Vagina (tissue), 2 donors: ENCODE measurements at regions not wholly inside any gene's neighbourhood (a gene's known extent, or its start where the extent isn't known, plus 50 kb on each side); places are given as distances from the start of the nearest gene placed in this dataset.

Experiments
- DNase-seq, 2 donors: peaks; one replicate each; pipeline ENCODE4 v3.0.0-alpha.2; 2017; ENCODE audit errors: extremely low spot score in 2 of 2
- H3K27ac ChIP-seq: fragments of 200-600 bp; sonication (generic); one replicate; pipeline ENCODE4 v1.5.1; 2019
- H3K27me3 ChIP-seq: fragments of 200-600 bp; sonication (generic); one replicate; pipeline ENCODE4 v1.5.1; 2019
- H3K36me3 ChIP-seq, 2 donors: fragments of 200-600 bp; sonication (generic); one replicate each; pipeline ENCODE4 v1.5.1; 2017 to 2019
- H3K4me1 ChIP-seq: fragments of 200-600 bp; sonication (generic); one replicate; pipeline ENCODE4 v1.5.1; 2019
- H3K4me3 ChIP-seq, 2 donors: fragments of 200-600 bp; sonication (generic); 1 replicate in 1 of 2; 2 replicates in 1 of 2; pipeline ENCODE4 v1.5.1; 2016 to 2019
- H3K9me3 ChIP-seq: fragments of 200-600 bp; sonication (generic); one replicate; pipeline ENCODE4 v1.5.1; 2019
- CTCF ChIP-seq, 3 experiments: fragments of 450-650 bp in 2 of 3; fragments of 200-600 bp in 1 of 3; sonication (generic) in 1 of 3; IDR thresholded peaks; one replicate each; pipeline ENCODE4 v1.5.1; 2017 to 2019; ENCODE audit warnings: antibody characterized with exemption in 3 of 3, mild to moderate bottlenecking in 2 of 3, moderate library complexity in 2 of 3
- POLR2A ChIP-seq, 2 donors: fragments of 450-650 bp; IDR thresholded peaks; one replicate each; pipeline ENCODE4 v1.6.1; 2017; ENCODE audit warnings: antibody characterized with exemption in 2 of 2, mild to moderate bottlenecking in 2 of 2, moderate library complexity in 2 of 2
- POLR2AphosphoS5 ChIP-seq, 2 donors: sonication (generic); formaldehyde crosslinking; IDR thresholded peaks; one replicate each; pipeline ENCODE4 v1.9.0; 2017; ENCODE audit warnings: antibody characterized with exemption in 2 of 2, mild to moderate bottlenecking in 2 of 2, low read depth in 1 of 2; ENCODE audit not compliant: insufficient read depth in 1 of 2
- intact Hi-C: fragments of 100-400 bp; cut with DNase I; formaldehyde crosslinking; loops from one replicate; pipeline ENCODE4 v1.15.1; 2023

DNA sequence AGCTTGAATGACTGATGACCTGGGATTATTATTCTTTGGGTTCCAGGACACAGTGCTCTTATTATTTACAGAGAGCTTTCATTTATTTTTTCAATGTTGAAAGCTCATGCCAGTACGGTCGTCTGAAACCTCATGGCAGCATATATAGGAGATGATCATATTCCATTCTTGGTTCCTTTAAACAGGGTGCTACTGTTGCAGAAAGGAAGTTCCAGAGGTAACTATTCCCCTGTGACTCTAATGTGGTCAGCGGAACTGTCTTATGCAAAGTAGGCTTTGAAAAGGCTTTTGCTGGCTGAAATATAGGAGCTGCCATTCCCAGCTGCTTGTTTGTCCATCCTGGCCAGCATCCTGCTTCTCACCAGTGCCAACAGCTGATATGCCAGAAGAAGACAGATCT is 208.3 kb upstream of the LEF1 start:
- H3K36me3 ChIP-seq: no peaks in the 10 kb centered on the region
- no peak for TF ChIP-seq CTCF (IDR thresholded peaks at IDR 0.05)
- TF ChIP-seq POLR2A (IDR thresholded peaks at IDR 0.05): no peak
- no peak for TF ChIP-seq POLR2AphosphoS5 (IDR thresholded peaks at IDR 0.05; ENCODE audit: insufficient read depth in 1 of 2, low read depth in 1 of 2)
- no peak overlapping the region for H3K4me3 ChIP-seq
- H3K27ac ChIP-seq: no peak overlapping the region
- H3K9me3 ChIP-seq: no peaks in the 10 kb centered on the region
- no peaks in the 10 kb centered on the region for H3K27me3 ChIP-seq
- intact Hi-C loops: no loop called here
- H3K4me1 ChIP-seq: no peaks in the 10 kb centered on the region
- no peak for DNase-seq

- Histone ChIP-seq H3K4me3 (no peak overlapping the region), H3K27ac (no peak overlapping the region), H3K9me3 (no peaks in the 10 kb centered on the region), H3K27me3 (no peaks in the 10 kb centered on the region), H3K4me1 (no peaks in the 10 kb centered on the region), H3K36me3 (no peaks in the 10 kb centered on the region)
- intact Hi-C loops: no loop called here
- DNase-seq: no peak
- TF ChIP-seq POLR2AphosphoS5 (IDR thresholded peaks at IDR 0.05; ENCODE audit: insufficient read depth in 1 of 2, low read depth in 1 of 2) (no peak), POLR2A (IDR thresholded peaks at IDR 0.05) (no peak), CTCF (IDR thresholded peaks at IDR 0.05) (no peak)
These were observed 206.7 kb upstream of the LEF1 start for GRCh38 chr4:108375434-108375833.

DNA sequence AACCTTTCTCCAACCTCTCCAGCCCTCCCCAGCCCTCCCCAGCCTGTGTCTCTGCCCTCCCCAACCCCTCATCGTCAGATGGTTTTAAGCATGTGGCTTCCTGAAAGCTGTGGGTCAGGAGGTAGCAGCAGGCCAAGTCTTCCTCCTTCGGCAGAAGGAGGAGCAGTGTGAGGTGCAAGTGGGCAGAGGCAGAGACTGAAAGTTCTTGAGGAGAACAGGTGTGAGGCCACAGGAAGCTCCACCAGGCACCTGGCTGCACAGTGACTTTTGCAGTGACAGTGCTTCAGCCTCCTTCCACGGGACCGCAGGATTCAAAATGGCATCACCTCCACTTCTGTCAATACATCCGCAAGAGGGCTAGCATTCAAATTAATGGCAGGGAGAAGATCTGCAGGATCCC is 203.9 kb upstream of the LEF1 start:
- DNase-seq: no peak
- intact Hi-C loops: no loop called here

DNA sequence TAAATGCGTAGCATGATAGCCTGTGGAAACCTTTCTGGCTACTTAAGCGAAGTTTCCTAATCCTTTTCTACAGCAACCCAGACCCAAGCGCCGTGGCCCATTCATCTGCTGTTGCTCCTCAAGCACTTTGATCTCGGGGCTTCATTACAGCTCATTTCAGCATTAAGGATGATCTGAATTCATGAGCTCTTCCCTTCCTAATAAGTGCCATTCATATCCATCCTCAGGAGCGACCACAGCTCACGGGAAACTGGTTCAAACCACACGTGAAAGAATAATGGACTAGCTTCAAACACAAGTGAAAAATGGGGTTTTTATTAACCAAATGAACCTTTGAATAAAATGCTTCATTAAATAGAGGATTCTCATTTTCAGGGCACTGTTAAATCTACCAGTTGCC is 202.6 kb upstream of the LEF1 start:
- no peaks in the 10 kb centered on the region for H3K4me1 ChIP-seq
- intact Hi-C loops: no loop called here
- H3K9me3 ChIP-seq: no peaks in the 10 kb centered on the region
- H3K36me3 ChIP-seq: no peaks in the 10 kb centered on the region
- no peaks in the 10 kb centered on the region for H3K27me3 ChIP-seq
- no peak for DNase-seq
- H3K27ac ChIP-seq: no peak overlapping the region
- TF ChIP-seq POLR2A (IDR thresholded peaks at IDR 0.05) (no peak), POLR2AphosphoS5 (IDR thresholded peaks at IDR 0.05; ENCODE audit: insufficient read depth in 1 of 2, low read depth in 1 of 2) (no peak), CTCF (IDR thresholded peaks at IDR 0.05) (no peak)
- no peak overlapping the region for H3K4me3 ChIP-seq

More for the DNA sequence above, 203.9 kb upstream of the LEF1 start:
- Histone ChIP-seq H3K9me3 (no peaks in the 10 kb centered on the region), H3K36me3 (no peaks in the 10 kb centered on the region), H3K27me3 (no peaks in the 10 kb centered on the region), H3K4me1 (no peaks in the 10 kb centered on the region), H3K27ac (no peak overlapping the region), H3K4me3 (no peak overlapping the region)
- TF ChIP-seq POLR2AphosphoS5 (IDR thresholded peaks at IDR 0.05; ENCODE audit: insufficient read depth in 1 of 2, low read depth in 1 of 2): no peak
- no peak for TF ChIP-seq CTCF (IDR thresholded peaks at IDR 0.05)
- no peak for TF ChIP-seq POLR2A (IDR thresholded peaks at IDR 0.05)

- Histone ChIP-seq H3K4me3 (no peak overlapping the region), H3K4me1 (no peaks in the 10 kb centered on the region), H3K9me3 (no peaks in the 10 kb centered on the region), H3K27me3 (no peaks in the 10 kb centered on the region), H3K36me3 (no peaks in the 10 kb centered on the region), H3K27ac (no peak overlapping the region)
- TF ChIP-seq POLR2AphosphoS5 (IDR thresholded peaks at IDR 0.05; ENCODE audit: insufficient read depth in 1 of 2, low read depth in 1 of 2) (no peak), POLR2A (IDR thresholded peaks at IDR 0.05) (no peak), CTCF (IDR thresholded peaks at IDR 0.05) (no peak)
- no peak for DNase-seq
- intact Hi-C loops: no loop called here
These were observed 201.8 kb upstream of the LEF1 start for GRCh38 chr4:108370291-108371141.
